HFF-Myc (cell line): ENCODE measurements at regions not wholly inside any gene's neighbourhood (a gene's known extent, or its start where the extent isn't known, plus 50 kb on each side); places are given as distances from the start of the nearest gene placed in this dataset.
"Not testable (repeated sequence)": the region's sequence is repeated elsewhere in the genome, so short reads cannot be mapped to it uniquely, and the experiment has no call there.

Source experiments
- DNase-seq: peaks from one replicate; pipeline ENCODE4 v3.0.0-alpha.2; 2011; ENCODE audit warnings: low read depth; ENCODE audit errors: extremely low read depth
- H3K4me3 ChIP-seq: replicated peaks from 2 replicates; pipeline ENCODE4 v1.5.1; 2011; ENCODE audit warnings: low read depth, mild to moderate bottlenecking, control low read depth, low read length
- TF ChIP-seq, protein P1 (sequence below): IDR thresholded peaks from 2 replicates; pipeline ENCODE4 v1.5.1; 2012; ENCODE audit warnings: mild to moderate bottlenecking, low read depth, low read length, control low read depth; ENCODE audit errors: missing control alignments

DNA sequence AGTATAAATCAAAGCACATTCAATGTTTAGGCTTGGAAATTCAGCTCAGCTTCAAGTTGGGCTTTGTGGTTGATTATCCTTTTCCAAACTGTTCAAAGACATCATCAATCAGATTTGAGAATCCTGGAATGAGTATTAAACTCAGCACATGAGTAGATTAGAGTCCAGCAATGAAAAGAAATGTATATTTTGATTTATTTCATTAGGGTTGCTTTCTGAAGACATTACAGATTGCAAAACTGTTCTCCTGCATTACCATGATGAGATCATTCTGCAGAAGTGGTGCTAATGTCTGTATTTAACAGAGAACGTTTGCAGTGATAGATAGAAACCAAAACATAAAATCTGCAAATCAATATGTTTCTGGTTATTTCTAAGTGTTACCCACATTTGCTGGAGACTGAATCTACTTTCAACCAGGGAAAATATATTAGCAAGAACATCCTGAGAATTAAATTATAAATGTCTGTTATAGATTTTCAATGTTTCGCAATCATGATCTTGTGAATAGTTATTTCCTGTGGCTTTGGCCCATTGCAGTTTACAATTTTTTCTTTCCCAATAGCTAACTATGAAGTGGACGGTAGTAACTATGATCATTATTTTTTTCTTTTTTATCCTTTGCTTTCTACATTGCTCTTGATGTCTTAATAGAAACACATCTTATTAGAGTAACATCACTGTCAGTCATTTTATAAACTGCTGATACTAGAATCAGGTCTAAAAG, 1125.7 kb upstream of the GOT2 start:
- DNase-seq: no peak
- H3K4me3 ChIP-seq: no peak overlapping the region
- TF ChIP-seq, protein P1, sequence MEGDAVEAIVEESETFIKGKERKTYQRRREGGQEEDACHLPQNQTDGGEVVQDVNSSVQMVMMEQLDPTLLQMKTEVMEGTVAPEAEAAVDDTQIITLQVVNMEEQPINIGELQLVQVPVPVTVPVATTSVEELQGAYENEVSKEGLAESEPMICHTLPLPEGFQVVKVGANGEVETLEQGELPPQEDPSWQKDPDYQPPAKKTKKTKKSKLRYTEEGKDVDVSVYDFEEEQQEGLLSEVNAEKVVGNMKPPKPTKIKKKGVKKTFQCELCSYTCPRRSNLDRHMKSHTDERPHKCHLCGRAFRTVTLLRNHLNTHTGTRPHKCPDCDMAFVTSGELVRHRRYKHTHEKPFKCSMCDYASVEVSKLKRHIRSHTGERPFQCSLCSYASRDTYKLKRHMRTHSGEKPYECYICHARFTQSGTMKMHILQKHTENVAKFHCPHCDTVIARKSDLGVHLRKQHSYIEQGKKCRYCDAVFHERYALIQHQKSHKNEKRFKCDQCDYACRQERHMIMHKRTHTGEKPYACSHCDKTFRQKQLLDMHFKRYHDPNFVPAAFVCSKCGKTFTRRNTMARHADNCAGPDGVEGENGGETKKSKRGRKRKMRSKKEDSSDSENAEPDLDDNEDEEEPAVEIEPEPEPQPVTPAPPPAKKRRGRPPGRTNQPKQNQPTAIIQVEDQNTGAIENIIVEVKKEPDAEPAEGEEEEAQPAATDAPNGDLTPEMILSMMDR: no peak

DNA sequence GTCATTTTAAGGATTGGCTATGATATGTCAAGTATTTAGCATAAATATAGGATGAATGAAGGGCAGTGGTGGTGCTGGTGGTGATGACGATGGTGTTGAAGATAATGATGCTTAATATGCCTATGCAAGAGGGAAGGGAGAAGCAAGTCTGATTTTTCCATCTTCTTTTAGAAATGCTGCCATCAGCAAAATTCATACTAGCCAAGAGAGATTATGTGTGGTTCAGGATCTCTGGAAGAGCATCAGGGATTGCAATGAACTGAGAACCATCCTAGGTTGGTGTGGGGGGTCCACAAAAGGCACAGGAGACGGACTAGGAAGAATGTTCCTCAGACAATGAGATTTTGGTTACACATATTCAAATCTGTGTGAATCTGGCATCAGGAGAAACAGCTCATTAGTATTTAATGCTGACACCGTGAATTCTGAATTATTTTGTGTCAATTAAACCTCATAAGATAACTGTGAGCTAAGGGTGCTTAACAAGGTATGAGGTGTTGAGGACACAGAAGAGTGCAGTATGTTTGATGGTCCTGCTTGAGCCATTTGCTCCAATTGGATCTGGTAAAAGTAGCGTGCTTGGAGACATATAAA, 1120.8 kb upstream of the GOT2 start:
- H3K4me3 ChIP-seq: no peak overlapping the region
- DNase-seq: no peak
- TF ChIP-seq, protein P1: no peak

DNA sequence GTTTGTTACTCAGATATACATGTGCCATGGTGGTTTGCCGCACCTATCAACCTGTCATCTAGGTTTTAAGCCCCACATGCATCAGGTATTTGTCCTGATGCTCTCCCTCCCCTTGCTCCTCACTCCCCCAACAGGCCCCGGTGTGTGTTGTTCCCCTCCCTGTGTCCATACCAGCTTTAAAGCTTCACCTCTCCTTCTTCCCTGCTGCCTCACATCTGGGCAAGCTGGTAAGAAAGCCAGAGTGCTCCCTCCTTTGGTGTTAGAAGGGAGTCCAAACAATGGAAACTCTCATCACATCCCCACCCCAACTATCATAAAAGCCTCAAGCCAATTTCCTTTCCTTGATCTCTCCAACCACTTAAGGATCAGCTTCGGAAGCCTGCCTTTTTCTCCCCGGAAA, 1115.6 kb upstream of the GOT2 start:
- no peak for DNase-seq
- no peak overlapping the region for H3K4me3 ChIP-seq
- TF ChIP-seq, protein P1: no peak

DNA sequence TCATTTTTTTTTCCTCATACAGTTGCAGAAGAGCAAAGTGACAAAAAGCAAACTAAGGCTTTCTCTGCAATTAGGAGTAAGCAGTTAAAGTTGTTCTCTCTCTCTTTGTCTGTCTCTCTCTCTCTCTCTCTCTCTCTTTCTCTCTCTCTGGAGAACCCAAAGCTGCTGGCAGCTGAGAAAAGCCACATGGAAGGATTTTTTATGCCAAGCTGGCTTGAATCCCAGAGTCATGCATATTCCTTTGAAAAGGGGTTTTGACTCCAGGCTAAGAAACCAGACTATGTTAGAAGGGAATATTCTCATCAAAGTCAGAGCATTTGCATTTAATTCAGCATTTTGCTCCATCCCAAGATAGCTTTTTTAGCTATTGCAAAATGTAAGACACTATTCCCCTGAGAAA, 1114.2 kb upstream of the GOT2 start:
- no peak for DNase-seq
- TF ChIP-seq, protein P1: no peak

DNA sequence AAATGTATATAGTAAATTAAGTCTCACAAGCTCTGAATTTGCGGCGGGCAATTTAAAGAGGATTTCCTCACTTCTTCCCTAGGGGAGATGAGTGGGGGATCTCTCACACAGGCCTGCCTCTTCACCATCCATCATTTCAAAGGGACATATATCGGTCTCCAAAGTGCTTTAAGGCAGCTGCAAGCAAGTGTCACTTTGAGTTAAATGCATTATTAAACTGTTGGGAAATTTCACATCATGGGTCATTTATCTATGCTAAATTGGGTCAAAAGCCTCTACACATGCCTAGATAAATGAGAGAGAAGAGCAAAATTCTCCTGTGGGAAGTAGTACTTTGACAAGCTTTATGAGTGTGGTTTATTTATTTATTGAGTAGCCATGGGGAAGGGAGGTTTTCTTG, 1106.1 kb upstream of the GOT2 start:
- TF ChIP-seq, protein P1: no peak
- DNase-seq: no peak
- no peak overlapping the region for H3K4me3 ChIP-seq

More for the DNA sequence above, 1114.2 kb upstream of the GOT2 start:
- no peak overlapping the region for H3K4me3 ChIP-seq

DNA sequence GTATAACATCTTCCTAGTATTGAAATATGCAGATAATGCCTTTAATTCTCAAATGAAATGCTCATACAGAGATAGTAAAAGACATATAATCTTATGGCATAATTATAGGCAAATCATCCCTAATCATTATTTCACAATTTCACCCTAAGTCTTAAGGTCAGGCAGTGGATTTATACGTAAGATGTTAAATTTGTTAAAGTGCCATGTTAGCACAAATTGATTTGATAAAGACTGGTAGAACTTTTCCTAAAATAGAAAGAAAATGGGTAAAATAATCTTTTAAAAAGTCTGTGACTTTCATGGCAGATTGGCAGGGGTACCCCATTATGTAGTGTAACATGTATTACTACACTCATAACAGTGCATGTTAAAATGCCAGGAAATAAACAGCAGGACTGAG, 1092.7 kb upstream of the GOT2 start:
- TF ChIP-seq, protein P1: no peak
- no peak overlapping the region for H3K4me3 ChIP-seq
- DNase-seq: no peak

DNA sequence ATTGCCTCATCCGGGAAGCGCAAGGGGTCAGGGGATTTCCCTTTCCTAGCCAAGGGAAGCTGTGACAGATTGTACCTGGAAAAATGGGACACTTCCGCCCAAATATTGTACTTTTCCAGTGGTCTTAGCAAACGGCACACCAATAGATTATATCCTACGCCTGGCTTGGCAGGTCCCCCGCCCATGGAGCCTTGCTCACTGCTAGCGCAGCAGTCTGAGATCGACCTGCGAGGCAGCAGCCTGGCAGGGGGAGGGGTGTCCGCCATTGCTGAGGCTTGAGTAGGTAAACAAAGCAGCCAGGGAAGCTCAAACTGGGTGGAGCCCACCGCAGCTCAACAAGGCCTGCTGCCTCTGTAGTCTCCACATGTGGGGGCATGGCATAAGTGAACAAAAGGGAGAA, 1075.4 kb upstream of the GOT2 start:
- DNase-seq, H3K4me3 ChIP-seq: not testable (repeated sequence)
